Thoracic aorta (tissue), 2 donors: ENCODE measurements at regions not wholly inside any gene's neighbourhood (a gene's known extent, or its start where the extent isn't known, plus 50 kb on each side); places are given as distances from the start of the nearest gene placed in this dataset.

ENCODE experiments used
- ATAC-seq: fragments of 150-250 bp; one replicate; pipeline ENCODE4 v1.8.0; 2017; ENCODE audit warnings: low read depth; ENCODE audit not compliant: insufficient number of reproducible peaks, low FRiP score
- DNase-seq: peaks from one replicate; pipeline ENCODE4 v3.0.0-alpha.2; 2020; ENCODE audit warnings: low spot score
- H3K27ac ChIP-seq, 2 donors: fragments of 200-600 bp; sonication (generic); 1 replicate in 1 of 2; 2 replicates in 1 of 2; pipeline ENCODE4 v1.5.1; 2016; ENCODE audit warnings: mild to moderate bottlenecking in 2 of 2, moderate library complexity in 2 of 2
- H3K27me3 ChIP-seq: fragments of 200-600 bp; sonication (generic); replicated peaks from 2 replicates; pipeline ENCODE4 v1.6.0; 2016; ENCODE audit warnings: mild to moderate bottlenecking; ENCODE audit not compliant: insufficient read depth
- H3K36me3 ChIP-seq: fragments of 200-600 bp; sonication (generic); one replicate; pipeline ENCODE4 v1.5.1; 2016
- H3K4me1 ChIP-seq, 2 donors: fragments of 200-600 bp; sonication (generic); 1 replicate in 1 of 2; 2 replicates in 1 of 2; pipeline versions ENCODE4 v1.5.1 to v1.6.0; 2016; ENCODE audit warnings: low read depth in 2 of 2, mild to moderate bottlenecking in 1 of 2; ENCODE audit not compliant: control insufficient read depth in 1 of 2
- H3K4me3 ChIP-seq: fragments of 200-600 bp; sonication (generic); 2 replicates; pipeline ENCODE4 v1.5.1; 2016; ENCODE audit warnings: mild to moderate bottlenecking
- H3K9me3 ChIP-seq: fragments of 200-600 bp; sonication (generic); 2 replicates; pipeline ENCODE4 v1.5.1; 2016
- TF ChIP-seq, protein P1 (sequence below): fragments of 200-600 bp; sonication (generic); IDR thresholded peaks from one replicate; pipeline ENCODE4 v1.5.1; 2019; ENCODE audit warnings: antibody characterized with exemption

DNA sequence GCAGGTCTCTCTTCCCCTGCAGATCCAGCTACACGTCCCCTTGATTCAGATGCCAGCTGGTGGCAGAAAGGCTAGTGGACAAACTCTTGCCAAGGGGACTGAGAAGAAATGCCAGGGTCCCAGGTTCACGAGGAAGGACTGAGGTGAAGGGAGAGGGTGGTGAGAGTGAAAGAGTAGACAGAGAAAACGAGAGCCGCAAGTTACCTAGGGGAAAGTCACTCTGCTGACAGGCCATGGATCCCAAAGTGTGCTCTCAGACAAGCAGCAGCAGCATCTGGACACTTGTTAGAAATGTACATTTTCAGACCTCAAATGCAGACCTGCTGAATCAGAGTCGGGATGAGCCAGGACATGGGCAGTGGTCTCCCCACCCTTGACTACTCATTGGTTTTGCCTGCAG, 192.3 kb downstream of the FGFR2 start:
- no peak overlapping the region for H3K27ac ChIP-seq
- TF ChIP-seq, protein P1, sequence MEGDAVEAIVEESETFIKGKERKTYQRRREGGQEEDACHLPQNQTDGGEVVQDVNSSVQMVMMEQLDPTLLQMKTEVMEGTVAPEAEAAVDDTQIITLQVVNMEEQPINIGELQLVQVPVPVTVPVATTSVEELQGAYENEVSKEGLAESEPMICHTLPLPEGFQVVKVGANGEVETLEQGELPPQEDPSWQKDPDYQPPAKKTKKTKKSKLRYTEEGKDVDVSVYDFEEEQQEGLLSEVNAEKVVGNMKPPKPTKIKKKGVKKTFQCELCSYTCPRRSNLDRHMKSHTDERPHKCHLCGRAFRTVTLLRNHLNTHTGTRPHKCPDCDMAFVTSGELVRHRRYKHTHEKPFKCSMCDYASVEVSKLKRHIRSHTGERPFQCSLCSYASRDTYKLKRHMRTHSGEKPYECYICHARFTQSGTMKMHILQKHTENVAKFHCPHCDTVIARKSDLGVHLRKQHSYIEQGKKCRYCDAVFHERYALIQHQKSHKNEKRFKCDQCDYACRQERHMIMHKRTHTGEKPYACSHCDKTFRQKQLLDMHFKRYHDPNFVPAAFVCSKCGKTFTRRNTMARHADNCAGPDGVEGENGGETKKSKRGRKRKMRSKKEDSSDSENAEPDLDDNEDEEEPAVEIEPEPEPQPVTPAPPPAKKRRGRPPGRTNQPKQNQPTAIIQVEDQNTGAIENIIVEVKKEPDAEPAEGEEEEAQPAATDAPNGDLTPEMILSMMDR, result no peak
- H3K27me3 ChIP-seq, result no peaks in the 10 kb centered on the region
- ATAC-seq (no peak), DNase-seq (no peak)
- H3K4me3 ChIP-seq, result no peak overlapping the region
- H3K9me3 ChIP-seq, result no peaks in the 10 kb centered on the region
- no peaks in the 10 kb centered on the region for H3K4me1 ChIP-seq
- no peaks in the 10 kb centered on the region for H3K36me3 ChIP-seq

DNA sequence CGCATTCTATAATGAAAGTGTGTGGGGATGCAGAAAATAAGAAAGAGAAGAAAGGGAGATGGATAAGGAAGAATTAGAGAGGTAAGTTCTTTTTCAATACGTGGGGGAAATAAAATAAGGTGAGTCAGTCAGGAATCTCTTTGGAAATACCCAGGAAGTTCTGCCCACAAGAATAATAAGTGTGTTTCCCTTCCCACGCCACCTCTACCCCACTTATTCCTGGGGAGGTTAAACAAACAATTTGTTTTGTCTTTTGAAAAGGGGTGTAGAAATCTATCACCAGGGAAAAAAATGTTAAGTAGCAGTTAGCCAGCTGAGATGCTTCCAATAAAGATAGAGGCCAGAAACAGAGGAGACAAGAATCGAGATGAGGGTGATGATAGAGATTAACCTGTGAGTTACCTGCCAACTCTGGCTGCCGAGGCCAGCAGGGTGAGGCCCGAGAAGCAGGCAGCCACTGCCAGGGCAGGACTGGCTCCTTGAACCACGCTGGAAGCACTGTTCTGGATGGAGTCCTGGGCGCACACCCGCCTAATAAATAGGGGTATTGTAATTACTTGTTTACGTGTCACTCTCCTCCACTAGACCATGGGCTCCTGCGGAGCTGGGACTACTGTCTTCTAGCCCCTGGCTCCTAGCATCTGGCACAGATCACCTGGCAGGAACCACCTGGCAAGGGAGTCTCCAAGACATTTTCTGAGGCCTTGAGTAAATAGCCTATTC, 191.3 kb downstream of the FGFR2 start:
- no peaks in the 10 kb centered on the region for H3K4me1 ChIP-seq
- H3K36me3 ChIP-seq, result no peaks in the 10 kb centered on the region
- TF ChIP-seq, protein P1, result no peak
- ATAC-seq, result no peak
- DNase-seq, result no peak
- no peak overlapping the region for H3K4me3 ChIP-seq
- no peaks in the 10 kb centered on the region for H3K9me3 ChIP-seq
- H3K27me3 ChIP-seq, result no peaks in the 10 kb centered on the region
- no peak overlapping the region for H3K27ac ChIP-seq

DNA sequence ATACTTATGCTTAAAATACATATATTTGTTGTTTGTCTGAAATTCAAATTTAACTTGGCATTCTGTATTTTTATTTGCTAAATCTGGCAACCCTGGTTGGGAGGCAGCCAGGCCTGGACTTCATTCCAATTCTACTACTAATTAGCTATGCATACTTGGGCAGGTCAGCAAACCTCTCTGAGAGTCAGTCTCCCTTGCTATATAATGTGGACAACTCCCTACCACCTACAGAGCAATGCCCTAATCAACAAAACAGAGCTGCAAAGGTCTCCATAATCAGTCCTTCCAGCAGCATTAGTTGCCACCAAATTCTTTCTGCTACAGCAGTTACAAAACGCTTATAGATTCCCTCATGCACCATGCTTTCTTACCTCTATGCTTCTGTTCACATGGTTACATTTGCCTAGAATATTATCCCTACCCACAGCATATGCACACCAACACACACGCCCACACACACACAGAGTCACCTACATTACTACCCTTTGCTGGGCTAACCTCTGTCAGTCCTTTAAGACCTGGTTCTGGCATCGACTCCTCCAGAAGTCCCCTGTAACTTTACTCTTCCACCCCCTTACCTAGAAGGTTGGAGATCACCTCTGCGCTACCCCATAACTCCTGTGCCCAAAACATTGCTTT, 188.7 kb downstream of the FGFR2 start:
- ATAC-seq (no peak), DNase-seq (no peak)
- no peak overlapping the region for H3K4me3 ChIP-seq
- no peak overlapping the region for H3K27ac ChIP-seq
- no peaks in the 10 kb centered on the region for H3K4me1 ChIP-seq
- no peaks in the 10 kb centered on the region for H3K9me3 ChIP-seq
- H3K36me3 ChIP-seq, result no peaks in the 10 kb centered on the region
- H3K27me3 ChIP-seq, result no peaks in the 10 kb centered on the region
- TF ChIP-seq, protein P1, result no peak

DNA sequence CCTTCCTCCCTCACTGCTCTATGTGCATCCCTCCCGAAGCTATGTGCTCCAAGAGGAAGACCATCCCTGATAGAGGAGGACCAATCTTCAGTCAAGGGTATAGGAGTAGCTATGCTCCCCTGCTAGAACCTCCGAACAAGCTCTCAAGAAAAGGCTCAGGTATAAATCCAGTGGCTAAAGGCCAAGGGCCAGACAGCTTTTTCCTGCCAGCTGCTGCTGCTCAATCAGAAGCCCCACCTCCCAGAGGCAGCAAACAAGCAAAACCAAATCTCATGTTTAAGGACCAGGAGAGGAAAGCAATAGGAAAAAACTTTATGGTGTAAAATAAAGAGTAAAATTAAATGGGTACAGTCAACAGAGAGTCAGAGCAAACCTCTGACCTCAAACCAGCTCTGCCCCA, 187.2 kb downstream of the FGFR2 start:
- H3K27me3 ChIP-seq, result no peaks in the 10 kb centered on the region
- TF ChIP-seq, protein P1, result no peak
- ATAC-seq (no peak), DNase-seq (no peak)
- no peak overlapping the region for H3K27ac ChIP-seq
- H3K36me3 ChIP-seq, result no peaks in the 10 kb centered on the region
- H3K4me3 ChIP-seq, result no peak overlapping the region
- no peaks in the 10 kb centered on the region for H3K4me1 ChIP-seq
- H3K9me3 ChIP-seq, result no peaks in the 10 kb centered on the region

DNA sequence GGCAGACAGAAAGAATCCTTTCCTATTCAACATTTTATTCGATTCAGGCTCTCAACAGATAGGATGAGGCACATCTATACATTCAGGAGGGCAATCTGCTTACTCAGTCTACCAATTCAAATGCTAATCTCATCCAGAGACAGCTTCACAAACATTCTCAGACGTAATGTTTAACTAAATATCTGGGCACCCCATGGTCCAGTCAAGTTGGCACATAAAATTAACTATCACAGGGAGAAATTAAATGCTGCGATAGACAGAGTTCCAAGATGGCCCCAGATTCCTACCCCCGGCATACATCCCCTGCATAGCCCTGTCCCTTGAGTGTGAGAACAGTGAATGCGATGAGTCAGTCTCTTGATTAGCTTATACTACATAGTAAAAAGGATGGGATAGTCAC, 184.3 kb downstream of the FGFR2 start:
- H3K4me3 ChIP-seq, result no peak overlapping the region

More for the DNA sequence above, 184.3 kb downstream of the FGFR2 start:
- ATAC-seq (no peak), DNase-seq (no peak)
- Histone ChIP-seq H3K4me1 (no peaks in the 10 kb centered on the region), H3K9me3 (no peaks in the 10 kb centered on the region), H3K27ac (no peak overlapping the region), H3K36me3 (no peaks in the 10 kb centered on the region), H3K27me3 (no peaks in the 10 kb centered on the region)
- TF ChIP-seq, protein P1, result no peak
